ENCODE measurements at regions not wholly inside any gene's neighbourhood (a gene's known extent, or its start where the extent isn't known, plus 50 kb on each side); places are given as distances from the start of the nearest gene placed in this dataset.

- no peaks in the 10 kb centered on the region for H3K27me3 ChIP-seq (ENCODE audit: control insufficient read depth in 2 of 2, insufficient read depth in 2 of 2, low read length in 2 of 2)
- H3K9me3 ChIP-seq (replicated peaks; ENCODE audit: control insufficient read depth, insufficient read depth, low read depth, low read length): no peaks in the 10 kb centered on the region; the same call in none of the 2 replicates
- CTCF ChIA-PET (ENCODE audit: low intra/inter-chr PET ratio): no interaction called here
- H3K4me2 ChIP-seq (ENCODE audit: insufficient read depth, low read length): no peak overlapping the region
- no peaks in the 10 kb centered on the region for H4K20me1 ChIP-seq (replicated peaks; ENCODE audit: control insufficient read depth, insufficient read depth, low read length)
- WGBS (ENCODE audit: insufficient coverage, low coverage, missing lambda C conversion rate): 5% methylated on average over 2 of the region's 2 CpGs
- H3K27ac ChIP-seq (ENCODE audit: extremely low read depth, low read depth, low read length): no peak overlapping the region
- BruUV-seq (replicated peaks): no TSS peak
- no peak overlapping the region for H2AFZ ChIP-seq (ENCODE audit: low read depth, low read length)
- FAIRE-seq (no peak), ATAC-seq (no peak), DNase-seq (ENCODE audit: extremely low read depth in 1 of 4, low spot score in 3 of 4) (no peak)
- no peaks in the 10 kb centered on the region for H3K4me1 ChIP-seq (replicated peaks in 1 of 2; ENCODE audit: control insufficient read depth in 2 of 2, insufficient read depth in 2 of 2, low read length in 2 of 2)
- TF ChIP-seq HDAC1 (IDR thresholded peaks at IDR 0.05): no peak
- no peak for TF ChIP-seq TFAP4 (CRISPR knock-in tag; IDR thresholded peaks at IDR 0.05; ENCODE audit: borderline replicate concordance)
- 0 out of 2 replicates have a peak, but pooled peaks have one; percentile 13 for TF ChIP-seq CEBPB (tag; IDR thresholded peaks at IDR 0.05)
- TF ChIP-seq CEBPG (CRISPR knock-in tag; IDR thresholded peaks at IDR 0.05): no peak
- TF ChIP-seq CEBPG (tag; conservative IDR thresholded peaks at IDR 0.05 in 1 of 2, IDR thresholded peaks at IDR 0.05 in 1 of 2): 0 out of 4 replicates have a peak, but pooled peaks of 1 of the 2 experiments have one; percentile 21
- no peaks in the 10 kb centered on the region for H3K9me1 ChIP-seq (ENCODE audit: control insufficient read depth, insufficient read depth, low read length)
- H3K79me2 ChIP-seq (ENCODE audit: control insufficient read depth, insufficient read depth, low read length): no peaks in the 10 kb centered on the region
- H3K36me3 ChIP-seq (ENCODE audit: control insufficient read depth, insufficient read depth, low read length): no peaks in the 10 kb centered on the region
- no peak overlapping the region for H3K4me3 ChIP-seq
- no peak overlapping the region for H3K9ac ChIP-seq (ENCODE audit: insufficient read depth in 1 of 2, low read depth in 2 of 2, low read length in 2 of 2)
- in situ Hi-C loops (cut with MboI): no loop called here
- intact Hi-C loops (cut with micrococcal nuclease): no loop called here
- POLR2A ChIA-PET: no interaction called here
Measured at GRCh38 chr2:183951630-183952029, 646.7 kb upstream of the ZNF804A start.

- H3K9me1 ChIP-seq (ENCODE audit: control insufficient read depth, insufficient read depth, low read length): no peaks in the 10 kb centered on the region
- ATAC-seq (no peak), FAIRE-seq (no peak), DNase-seq (ENCODE audit: extremely low read depth in 1 of 4, low spot score in 3 of 4) (no peak)
- no peak overlapping the region for H3K4me3 ChIP-seq
- H3K79me2 ChIP-seq (ENCODE audit: control insufficient read depth, insufficient read depth, low read length): no peaks in the 10 kb centered on the region
- ChIA-PET CTCF (ENCODE audit: low intra/inter-chr PET ratio) (no interaction called here), POLR2A (no interaction called here)
- in situ Hi-C loops (cut with MboI): no loop called here
- no peak for TF ChIP-seq ZNF518B (CRISPR knock-in tag; IDR thresholded peaks at IDR 0.05)
- no peak for TF ChIP-seq NR2C1 (IDR thresholded peaks at IDR 0.05)
- no peak for TF ChIP-seq NR2C1 (tag; IDR thresholded peaks at IDR 0.05)
- TF ChIP-seq SREBF1 (IDR thresholded peaks at IDR 0.05; ENCODE audit: borderline replicate concordance, low read depth, low read length): no peak
- no peak for TF ChIP-seq PTBP1 (IDR thresholded peaks at IDR 0.05; ENCODE audit: low read depth, low read length)
- TF ChIP-seq ZNF644 (tag; IDR thresholded peaks at IDR 0.05; ENCODE audit: low read depth): no peak
- TF ChIP-seq THRAP3 (IDR thresholded peaks at IDR 0.05; ENCODE audit: borderline replicate concordance): no peak
- H2AFZ ChIP-seq (ENCODE audit: low read depth, low read length): no peak overlapping the region
- H3K27ac ChIP-seq (ENCODE audit: extremely low read depth, low read depth, low read length): no peak overlapping the region
- no peaks in the 10 kb centered on the region for H3K4me1 ChIP-seq (replicated peaks in 1 of 2; ENCODE audit: control insufficient read depth in 2 of 2, insufficient read depth in 2 of 2, low read length in 2 of 2)
- no peaks in the 10 kb centered on the region for H3K9me3 ChIP-seq (replicated peaks; ENCODE audit: control insufficient read depth, insufficient read depth, low read depth, low read length)
- no peak overlapping the region for H3K4me2 ChIP-seq (ENCODE audit: insufficient read depth, low read length)
- no peaks in the 10 kb centered on the region for H3K27me3 ChIP-seq (ENCODE audit: control insufficient read depth in 2 of 2, insufficient read depth in 2 of 2, low read length in 2 of 2)
- no peak overlapping the region for H3K9ac ChIP-seq (ENCODE audit: insufficient read depth in 1 of 2, low read depth in 2 of 2, low read length in 2 of 2)
- WGBS (ENCODE audit: insufficient coverage, low coverage, missing lambda C conversion rate): 0% methylated on average over 2 of the region's 2 CpGs
- intact Hi-C loops (cut with micrococcal nuclease): no loop called here
- H3K36me3 ChIP-seq (ENCODE audit: control insufficient read depth, insufficient read depth, low read length): no peaks in the 10 kb centered on the region
- BruUV-seq (replicated peaks): no TSS peak
- H4K20me1 ChIP-seq (replicated peaks; ENCODE audit: control insufficient read depth, insufficient read depth, low read length): no peaks in the 10 kb centered on the region
Measured at GRCh38 chr2:183952741-183953140, 645.6 kb upstream of the ZNF804A start.
